ENCODE measurements at regions not wholly inside any gene's neighbourhood (a gene's known extent, or its start where the extent isn't known, plus 50 kb on each side); places are given as distances from the start of the nearest gene placed in this dataset.
"Not testable (repeated sequence)": the region's sequence is repeated elsewhere in the genome, so short reads cannot be mapped to it uniquely, and the experiment has no call there.

- H3K27ac Mint-ChIP-seq; H3K36me3 Mint-ChIP-seq (ENCODE audit: low read depth); intact Hi-C loops (cut with micrococcal nuclease); H3K4me3 Mint-ChIP-seq; DNase-seq (ENCODE audit: low spot score); H3K4me1 Mint-ChIP-seq (ENCODE audit: low read depth); H3K27me3 Mint-ChIP-seq (ENCODE audit: insufficient read depth): not testable (repeated sequence)
- peaks cover 16% of the 10 kb centered on the region for H3K9me3 Mint-ChIP-seq
These were observed 74.1 kb upstream of the PTHLH start for GRCh38 chr12:28046600-28046999.

GRCh38 chr12:28050606-28051005 is 78.1 kb upstream of the PTHLH start:
- Mint-ChIP-seq H3K27ac (no peak overlapping the region), H3K36me3 (ENCODE audit: low read depth) (no peaks in the 10 kb centered on the region), H3K27me3 (ENCODE audit: insufficient read depth) (peaks cover 3% of the 10 kb centered on the region), H3K4me1 (ENCODE audit: low read depth) (no peaks in the 10 kb centered on the region), H3K9me3 (peaks cover 16% of the 10 kb centered on the region), H3K4me3 (no peak overlapping the region)
- intact Hi-C loops (cut with micrococcal nuclease) = no loop called here
- DNase-seq (ENCODE audit: low spot score) = no peak

- intact Hi-C loops (cut with micrococcal nuclease) = no loop called here
These were observed 79.2 kb upstream of the PTHLH start for GRCh38 chr12:28051516-28052354.

GRCh38 chr12:28053564-28053963 is 81.0 kb upstream of the PTHLH start:
- Mint-ChIP-seq H3K27me3 (ENCODE audit: insufficient read depth) (peaks cover 3% of the 10 kb centered on the region), H3K27ac (no peak overlapping the region), H3K4me3 (no peak overlapping the region), H3K4me1 (ENCODE audit: low read depth) (no peaks in the 10 kb centered on the region), H3K36me3 (ENCODE audit: low read depth) (no peaks in the 10 kb centered on the region), H3K9me3 (no peaks in the 10 kb centered on the region)
- DNase-seq (ENCODE audit: low spot score) = no peak
- intact Hi-C loops (cut with micrococcal nuclease) = no loop called here

More at GRCh38 chr12:28051516-28052354, 79.2 kb upstream of the PTHLH start:
- H3K4me1 Mint-ChIP-seq (ENCODE audit: low read depth) = no peaks in the 10 kb centered on the region
- no peak for DNase-seq (ENCODE audit: low spot score)
- H3K4me3 Mint-ChIP-seq = no peak overlapping the region
- no peaks in the 10 kb centered on the region for H3K36me3 Mint-ChIP-seq (ENCODE audit: low read depth)
- H3K9me3 Mint-ChIP-seq = peaks cover 7% of the 10 kb centered on the region
- H3K27me3 Mint-ChIP-seq (ENCODE audit: insufficient read depth) = peaks cover 3% of the 10 kb centered on the region
- no peak overlapping the region for H3K27ac Mint-ChIP-seq

- H3K4me3 Mint-ChIP-seq = no peak overlapping the region
- no peaks in the 10 kb centered on the region for H3K4me1 Mint-ChIP-seq (ENCODE audit: low read depth)
- intact Hi-C loops (cut with micrococcal nuclease) = no loop called here
- H3K36me3 Mint-ChIP-seq (ENCODE audit: low read depth) = no peaks in the 10 kb centered on the region
- H3K9me3 Mint-ChIP-seq = no peaks in the 10 kb centered on the region
- H3K27me3 Mint-ChIP-seq (ENCODE audit: insufficient read depth) = peaks cover 3% of the 10 kb centered on the region
- no peak for DNase-seq (ENCODE audit: low spot score)
- no peak overlapping the region for H3K27ac Mint-ChIP-seq
These were observed 82.0 kb upstream of the PTHLH start for GRCh38 chr12:28054583-28054982.

- no peaks in the 10 kb centered on the region for H3K9me3 Mint-ChIP-seq
- H3K4me3 Mint-ChIP-seq = no peak overlapping the region
- no peaks in the 10 kb centered on the region for H3K36me3 Mint-ChIP-seq (ENCODE audit: low read depth)
- DNase-seq (ENCODE audit: low spot score) = no peak
- no peaks in the 10 kb centered on the region for H3K4me1 Mint-ChIP-seq (ENCODE audit: low read depth)
- no peaks in the 10 kb centered on the region for H3K27me3 Mint-ChIP-seq (ENCODE audit: insufficient read depth)
- intact Hi-C loops (cut with micrococcal nuclease) = no loop called here
- no peak overlapping the region for H3K27ac Mint-ChIP-seq
These were observed 85.5 kb upstream of the PTHLH start for GRCh38 chr12:28057856-28058615.

GRCh38 chr12:28059220-28059619 is 86.7 kb upstream of the PTHLH start:
- H3K36me3 Mint-ChIP-seq (ENCODE audit: low read depth) = no peaks in the 10 kb centered on the region
- H3K4me3 Mint-ChIP-seq = no peak overlapping the region
- H3K4me1 Mint-ChIP-seq (ENCODE audit: low read depth) = no peaks in the 10 kb centered on the region
- H3K27me3 Mint-ChIP-seq (ENCODE audit: insufficient read depth) = no peaks in the 10 kb centered on the region
- no peaks in the 10 kb centered on the region for H3K9me3 Mint-ChIP-seq
- intact Hi-C loops (cut with micrococcal nuclease) = no loop called here
- no peak overlapping the region for H3K27ac Mint-ChIP-seq
- DNase-seq (ENCODE audit: low spot score) = no peak

- Mint-ChIP-seq H3K36me3 (ENCODE audit: low read depth) (no peaks in the 10 kb centered on the region), H3K4me3 (no peak overlapping the region), H3K27ac (no peak overlapping the region), H3K4me1 (ENCODE audit: low read depth) (no peaks in the 10 kb centered on the region), H3K9me3 (no peaks in the 10 kb centered on the region), H3K27me3 (ENCODE audit: insufficient read depth) (no peaks in the 10 kb centered on the region)
- intact Hi-C loops (cut with micrococcal nuclease) = no loop called here
- DNase-seq (ENCODE audit: low spot score) = no peak
These were observed 87.1 kb upstream of the PTHLH start for GRCh38 chr12:28059668-28060067.

- no peak for DNase-seq (ENCODE audit: low spot score)
- Mint-ChIP-seq H3K4me3 (no peak overlapping the region), H3K36me3 (ENCODE audit: low read depth) (no peaks in the 10 kb centered on the region), H3K9me3 (no peaks in the 10 kb centered on the region), H3K4me1 (ENCODE audit: low read depth) (peaks cover 10% of the 10 kb centered on the region), H3K27me3 (ENCODE audit: insufficient read depth) (no peaks in the 10 kb centered on the region), H3K27ac (no peak overlapping the region)
- intact Hi-C loops (cut with micrococcal nuclease) = no loop called here
These were observed 88.3 kb upstream of the PTHLH start for GRCh38 chr12:28060871-28061270.

GRCh38 chr12:28063355-28063880 is 90.9 kb upstream of the PTHLH start:
- Mint-ChIP-seq H3K4me1 (ENCODE audit: low read depth) (peaks cover 17% of the 10 kb centered on the region), H3K27ac (no peak overlapping the region), H3K27me3 (ENCODE audit: insufficient read depth) (peaks cover 2% of the 10 kb centered on the region), H3K9me3 (no peaks in the 10 kb centered on the region), H3K4me3 (no peak overlapping the region), H3K36me3 (ENCODE audit: low read depth) (no peaks in the 10 kb centered on the region)
- intact Hi-C loops (cut with micrococcal nuclease) = no loop called here
- DNase-seq (ENCODE audit: low spot score) = no peak

- peaks cover 6% of the 10 kb centered on the region for H3K27me3 Mint-ChIP-seq (ENCODE audit: insufficient read depth)
- H3K4me1 Mint-ChIP-seq (ENCODE audit: low read depth) = peaks cover 17% of the 10 kb centered on the region
- H3K9me3 Mint-ChIP-seq = no peaks in the 10 kb centered on the region
- H3K4me3 Mint-ChIP-seq = peak overlapping the region; percentile 34
- no peaks in the 10 kb centered on the region for H3K36me3 Mint-ChIP-seq (ENCODE audit: low read depth)
- peak overlapping the region; percentile 32 for H3K27ac Mint-ChIP-seq
- intact Hi-C loops (cut with micrococcal nuclease) = loop anchor here (1.0 to 5.0 kb wide), 3 partner anchors 107 to 188 kb away; no protein-coding TSS in a partner anchor
- DNase-seq (ENCODE audit: low spot score) = no peak
These were observed 92.8 kb upstream of the PTHLH start for GRCh38 chr12:28065374-28065773.

- H3K36me3 Mint-ChIP-seq (ENCODE audit: low read depth) = no peaks in the 10 kb centered on the region
- intact Hi-C loops (cut with micrococcal nuclease) = loop anchor here (1.0 to 5.0 kb wide), 4 partner anchors 106 to 244 kb away; no protein-coding TSS in a partner anchor
- H3K4me1 Mint-ChIP-seq (ENCODE audit: low read depth) = peaks cover 17% of the 10 kb centered on the region
- no peak overlapping the region for H3K4me3 Mint-ChIP-seq
- H3K27me3 Mint-ChIP-seq (ENCODE audit: insufficient read depth) = peaks cover 6% of the 10 kb centered on the region
- DNase-seq (ENCODE audit: low spot score) = no peak
- H3K9me3 Mint-ChIP-seq = no peaks in the 10 kb centered on the region
- H3K27ac Mint-ChIP-seq = no peak overlapping the region
These were observed 93.5 kb upstream of the PTHLH start for GRCh38 chr12:28065889-28066630.
